GM19035 (cell line): ENCODE measurements at regions not wholly inside any gene's neighbourhood (a gene's known extent, or its start where the extent isn't known, plus 50 kb on each side); places are given as distances from the start of the nearest gene placed in this dataset.
"Not testable (repeated sequence)": the region's sequence is repeated elsewhere in the genome, so short reads cannot be mapped to it uniquely, and the experiment has no call there.

ENCODE experiments used
- ATAC-seq: cut with Tn5 transposase; IDR thresholded peaks from one replicate; pipeline ENCODE4 v1.9.1; 2021; ENCODE audit not compliant: unreplicated experiment

DNA sequence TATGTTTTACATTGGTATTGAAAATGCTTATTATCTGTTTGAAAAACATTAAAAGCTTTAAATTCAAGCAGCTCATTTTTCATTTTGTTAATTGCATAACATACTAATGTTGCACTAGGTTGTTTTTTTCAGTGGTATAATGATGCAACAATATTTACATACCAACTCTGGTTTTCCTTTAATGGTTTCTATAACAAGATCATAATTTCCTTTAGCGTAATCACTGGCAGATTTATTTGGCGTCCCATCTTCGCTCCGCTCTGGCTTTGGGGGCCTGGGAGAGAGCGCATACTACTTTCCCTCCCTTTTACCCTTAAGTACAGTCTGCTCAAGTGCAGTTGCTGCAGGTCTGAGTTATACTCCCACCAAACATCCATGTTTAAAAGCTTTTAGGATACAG lies 574.1 kb downstream of the PRKD1 start:
- no peak for ATAC-seq

DNA sequence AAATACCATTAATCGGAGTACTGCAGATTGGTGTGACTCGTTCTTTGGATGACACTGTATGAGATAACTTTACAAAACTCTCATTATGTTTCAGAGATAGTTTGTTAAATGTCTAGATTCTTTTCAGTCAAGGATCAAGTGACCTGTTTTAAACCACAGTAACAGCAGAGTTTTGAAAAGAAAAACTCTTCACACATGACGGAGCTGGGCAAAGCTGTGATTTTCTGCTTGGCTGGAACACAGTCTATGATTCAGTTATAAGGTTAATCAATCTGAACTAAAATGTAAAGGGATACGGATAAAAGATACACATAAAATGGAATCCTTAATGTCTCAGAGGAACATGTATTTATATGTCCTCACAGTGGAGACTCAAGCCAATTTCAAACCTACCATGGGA lies 573.2 kb downstream of the PRKD1 start:
- no peak for ATAC-seq

GRCh38 chr14:29355331-29355730 lies 572.3 kb downstream of the PRKD1 start:
- no peak for ATAC-seq

GRCh38 chr14:29355846-29356245 lies 571.8 kb downstream of the PRKD1 start:
- no peak for ATAC-seq

- no peak for ATAC-seq
Observed at GRCh38 chr14:29360656-29361055, 567.0 kb downstream of the PRKD1 start.

- no peak for ATAC-seq
Observed at GRCh38 chr14:29370024-29370423, 557.6 kb downstream of the PRKD1 start.

GRCh38 chr14:29376237-29376636 lies 551.4 kb downstream of the PRKD1 start:
- ATAC-seq: no peak

DNA sequence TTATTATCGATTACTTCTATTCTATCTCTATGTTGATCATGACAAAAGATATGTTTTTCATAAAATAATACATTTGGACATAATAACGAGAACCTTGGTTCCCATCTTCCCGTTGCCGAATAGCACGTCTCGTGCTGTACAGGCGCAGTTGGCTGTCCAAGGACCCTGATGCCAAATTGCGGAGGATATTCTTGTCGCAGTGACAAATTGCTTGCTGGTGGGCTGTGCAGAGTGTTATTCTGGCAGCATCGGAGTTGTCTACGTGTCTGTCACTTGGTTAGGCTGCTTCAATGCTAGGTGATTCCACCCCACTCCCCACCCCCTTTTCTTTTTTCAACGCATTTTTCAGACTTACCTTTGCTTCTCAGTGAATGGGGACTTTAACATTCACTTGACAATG lies 546.8 kb downstream of the PRKD1 start:
- ATAC-seq: no peak

DNA sequence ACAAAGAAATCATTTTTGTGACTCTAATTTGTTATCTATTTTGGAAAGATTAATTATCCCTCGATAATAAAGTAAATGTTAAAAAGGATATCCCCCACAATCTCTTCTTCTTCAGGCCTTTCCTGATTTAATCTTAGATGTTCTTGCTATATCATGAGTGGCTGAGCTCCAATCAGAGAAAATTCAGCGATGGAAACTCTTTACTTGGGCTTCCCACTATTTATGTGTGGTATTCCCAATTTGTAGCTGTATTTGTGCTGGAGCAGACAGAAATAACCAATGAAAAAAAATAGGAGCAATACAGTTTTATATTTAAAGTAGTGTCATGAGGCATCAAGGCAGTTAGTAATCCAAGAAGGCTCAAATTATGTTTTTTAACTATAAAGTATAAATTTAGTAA lies 539.1 kb downstream of the PRKD1 start:
- ATAC-seq: no peak

GRCh38 chr14:29390081-29390832 lies 537.4 kb downstream of the PRKD1 start:
- ATAC-seq: no peak

- no peak for ATAC-seq
Observed at GRCh38 chr14:29391231-29391630, 536.4 kb downstream of the PRKD1 start.

DNA sequence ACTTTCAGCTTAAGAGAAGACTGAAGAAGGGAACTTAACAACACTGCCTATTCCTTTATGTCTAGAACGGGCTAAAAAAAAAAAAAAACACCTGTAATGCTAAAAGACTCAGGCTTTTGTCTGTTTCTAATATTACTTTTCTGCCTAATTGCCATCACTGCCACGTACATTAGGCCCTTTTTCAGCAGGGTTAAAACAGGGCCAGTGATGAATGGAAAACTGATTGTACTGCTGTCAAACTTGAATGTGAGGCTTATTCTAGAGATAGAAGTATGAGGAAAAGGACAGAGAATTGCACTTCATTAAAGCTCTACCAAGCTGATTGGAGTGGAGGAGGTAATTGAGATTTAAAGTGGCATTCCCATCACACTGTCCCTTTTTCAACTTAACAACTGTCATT lies 535.8 kb downstream of the PRKD1 start:
- no peak for ATAC-seq

GRCh38 chr14:29392287-29392686 lies 535.4 kb downstream of the PRKD1 start:
- no peak for ATAC-seq

DNA sequence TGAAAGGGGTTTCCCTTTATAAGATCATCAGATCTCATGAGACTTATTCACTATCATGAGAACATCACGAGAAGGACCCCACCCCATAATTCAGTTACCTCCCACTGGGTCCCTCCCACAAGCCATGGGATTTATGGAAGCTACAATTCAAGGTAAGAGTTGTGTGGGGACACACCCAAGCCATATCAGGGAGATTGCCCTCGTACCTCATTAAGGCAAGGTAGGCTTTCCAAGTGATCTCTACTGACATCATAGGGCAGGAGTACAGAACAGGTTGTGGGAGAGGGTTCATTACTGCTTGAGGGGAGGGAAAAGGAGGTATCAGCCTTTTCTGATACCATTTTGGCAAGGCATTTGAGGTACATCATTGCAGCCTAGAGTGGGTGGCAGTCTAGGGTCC lies 524.6 kb downstream of the PRKD1 start:
- no peak for ATAC-seq

DNA sequence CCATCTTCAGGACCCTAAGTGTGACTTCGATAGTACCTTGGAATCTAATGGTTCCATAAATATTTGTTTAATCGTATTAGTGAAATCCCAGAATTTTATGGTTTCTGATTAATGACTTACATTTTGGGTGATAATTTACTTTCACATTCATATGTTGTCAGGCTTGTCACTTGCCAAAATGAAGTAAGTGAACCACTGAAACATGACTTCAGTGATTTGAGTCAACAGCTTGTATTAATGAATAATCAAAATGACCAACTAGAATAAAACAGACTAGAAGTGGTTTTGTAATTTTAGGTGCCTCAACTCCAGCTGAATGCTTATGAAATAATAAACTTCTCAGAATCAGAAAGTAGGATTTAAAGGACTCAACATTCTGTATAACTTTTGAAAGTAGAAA lies 517.1 kb downstream of the PRKD1 start:
- no peak for ATAC-seq

- ATAC-seq: not testable (repeated sequence)
Observed at GRCh38 chr14:29414931-29415330, 512.7 kb downstream of the PRKD1 start.

GRCh38 chr14:29419736-29420135 lies 507.9 kb downstream of the PRKD1 start:
- no peak for ATAC-seq

- ATAC-seq: no peak
Observed at GRCh38 chr14:29421156-29421728, 506.4 kb downstream of the PRKD1 start.

GRCh38 chr14:29425705-29426482 lies 501.8 kb downstream of the PRKD1 start:
- ATAC-seq: no peak

GRCh38 chr14:29442696-29443095 lies 485.0 kb downstream of the PRKD1 start:
- ATAC-seq: no peak

DNA sequence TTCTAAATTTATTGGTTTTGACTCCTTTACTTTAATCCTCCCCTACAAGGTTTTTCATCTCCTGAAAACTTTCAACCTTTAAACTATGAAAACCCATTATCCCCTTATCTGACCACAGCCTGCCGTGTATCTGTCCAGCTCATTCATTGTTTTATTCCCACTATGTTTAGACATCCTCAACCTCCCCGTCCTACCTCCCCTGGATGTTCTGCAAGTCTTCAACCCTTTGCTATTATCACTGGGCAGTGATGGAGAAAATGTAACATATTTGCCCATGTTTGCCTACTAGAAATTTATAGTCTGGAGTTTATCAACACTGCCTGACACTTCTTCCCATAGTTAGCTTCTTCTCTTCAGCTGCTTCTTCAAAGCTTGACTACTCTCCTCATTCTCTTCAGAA lies 483.4 kb downstream of the PRKD1 start:
- no peak for ATAC-seq

GRCh38 chr14:29444805-29445204 lies 482.8 kb downstream of the PRKD1 start:
- no peak for ATAC-seq
